Neural cell (in vitro differentiated cells): ENCODE measurements at regions not wholly inside any gene's neighbourhood (a gene's known extent, or its start where the extent isn't known, plus 50 kb on each side); places are given as distances from the start of the nearest gene placed in this dataset.

Experiments
- CTCF ChIP-seq: fragments of 450-650 bp; IDR thresholded peaks from 2 replicates; pipeline ENCODE4 v1.5.1; 2014; ENCODE audit warnings: antibody characterized with exemption, mild to moderate bottlenecking, moderate library complexity; ENCODE audit not compliant: poor library complexity, severe bottlenecking
- EP300 ChIP-seq: fragments of 450-650 bp; conservative IDR thresholded peaks from 2 replicates; pipeline ENCODE4 v1.6.1; 2014; ENCODE audit warnings: antibody characterized with exemption, mild to moderate bottlenecking, moderate library complexity; ENCODE audit not compliant: poor library complexity, severe bottlenecking
- EZH2 ChIP-seq: fragments of 200-600, 300-800 bp; shearing (Covaris generic), sonication (generic); IDR thresholded peaks from 2 replicates; pipeline ENCODE4 v1.6.1; 2014; ENCODE audit warnings: antibody characterized with exemption, low read length, borderline replicate concordance, mild to moderate bottlenecking; ENCODE audit not compliant: insufficient read depth, poor library complexity, severe bottlenecking
- MXI1 ChIP-seq: fragments of 450-650 bp; conservative IDR thresholded peaks from 2 replicates; pipeline ENCODE4 v1.6.1; 2014; ENCODE audit warnings: antibody characterized with exemption, mild to moderate bottlenecking; ENCODE audit not compliant: poor library complexity, severe bottlenecking
- RAD21 ChIP-seq: fragments of 450-650 bp; conservative IDR thresholded peaks from 2 replicates; pipeline ENCODE4 v1.6.1; 2014; ENCODE audit warnings: antibody characterized with exemption, mild to moderate bottlenecking, moderate library complexity
- REST ChIP-seq: IDR thresholded peaks from 2 replicates; pipeline ENCODE4 v1.6.1; 2012; ENCODE audit warnings: borderline replicate concordance
- SMC3 ChIP-seq: fragments of 450-650 bp; conservative IDR thresholded peaks from 2 replicates; pipeline ENCODE4 v1.6.1; 2014; ENCODE audit warnings: antibody characterized with exemption, mild to moderate bottlenecking, moderate library complexity; ENCODE audit not compliant: poor library complexity

- no peak for TF ChIP-seq CTCF
- TF ChIP-seq RAD21 = no peak
- no peak for TF ChIP-seq EZH2
- no peak for TF ChIP-seq EP300
- TF ChIP-seq REST = no peak
- TF ChIP-seq SMC3 = no peak
- no peak for TF ChIP-seq MXI1
These were observed 128.1 kb downstream of the AIPL1 start for GRCh38 chr17:6306820-6307219.
